HG03039 (cell line): ENCODE measurements at regions not wholly inside any gene's neighbourhood (a gene's known extent, or its start where the extent isn't known, plus 50 kb on each side); places are given as distances from the start of the nearest gene placed in this dataset.

Experiments used
- ATAC-seq: cut with Tn5 transposase; IDR thresholded peaks from one replicate; pipeline ENCODE4 v1.9.1; 2021; ENCODE audit warnings: mild to moderate bottlenecking, moderate library complexity; ENCODE audit not compliant: unreplicated experiment

DNA sequence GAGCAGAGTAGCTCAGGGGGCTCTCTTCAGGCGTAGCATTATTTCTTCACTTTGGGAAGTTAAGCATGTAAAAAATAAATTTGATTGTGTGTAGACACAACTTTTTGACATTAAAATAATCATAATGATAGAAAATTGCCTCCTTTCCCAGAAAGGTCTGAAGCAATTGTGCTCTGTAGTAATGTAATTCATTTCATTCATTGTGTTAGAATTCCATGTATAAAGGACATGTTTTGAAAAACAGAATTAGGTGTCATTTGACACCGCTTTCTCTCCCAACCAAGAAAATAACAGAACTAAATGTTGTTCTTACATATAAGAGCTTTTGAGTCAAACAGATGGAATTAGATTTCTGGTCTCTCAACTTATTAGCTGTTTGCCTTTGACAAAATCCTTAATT lies 1064.2 kb upstream of the FAM98A start:
- ATAC-seq, result no peak

DNA sequence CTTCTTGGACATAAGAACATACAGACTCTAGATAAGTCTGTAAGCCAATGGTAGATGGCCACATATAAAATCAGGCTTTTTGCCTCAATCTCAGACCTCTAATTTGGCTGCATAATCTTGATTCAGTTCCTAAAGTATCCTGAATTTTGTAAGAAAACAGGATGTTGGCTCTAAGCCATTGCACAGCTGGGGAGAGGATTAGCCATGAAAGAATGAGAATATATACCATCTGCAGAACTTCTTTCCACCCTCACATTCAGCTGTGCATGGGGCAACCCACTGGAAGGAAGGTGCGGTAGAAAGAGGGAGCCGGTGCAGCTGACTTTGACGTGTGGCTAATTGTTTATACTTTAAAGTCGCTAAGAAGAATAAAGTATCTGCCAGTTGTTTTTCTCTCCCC lies 1061.6 kb upstream of the FAM98A start:
- no peak for ATAC-seq

DNA sequence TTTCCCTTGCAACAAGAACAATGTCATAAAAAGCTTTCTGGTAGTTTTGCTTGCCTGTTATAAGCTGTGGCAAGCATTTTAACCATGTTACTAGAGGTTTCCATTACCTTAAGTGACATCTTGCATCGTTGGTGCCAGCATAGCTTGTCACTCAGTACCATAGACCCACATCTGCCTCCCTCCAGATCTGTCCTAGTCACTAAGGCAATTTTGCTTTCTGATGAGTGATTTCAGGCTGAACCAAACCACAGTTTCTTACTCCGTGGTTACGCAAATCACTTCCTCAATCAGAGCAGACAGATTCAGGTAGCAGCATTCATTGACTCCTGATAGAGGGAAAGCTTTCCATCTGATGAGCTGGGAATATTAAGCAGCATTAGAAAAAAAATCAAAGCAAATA lies 1057.5 kb upstream of the FAM98A start:
- ATAC-seq, result no peak

DNA sequence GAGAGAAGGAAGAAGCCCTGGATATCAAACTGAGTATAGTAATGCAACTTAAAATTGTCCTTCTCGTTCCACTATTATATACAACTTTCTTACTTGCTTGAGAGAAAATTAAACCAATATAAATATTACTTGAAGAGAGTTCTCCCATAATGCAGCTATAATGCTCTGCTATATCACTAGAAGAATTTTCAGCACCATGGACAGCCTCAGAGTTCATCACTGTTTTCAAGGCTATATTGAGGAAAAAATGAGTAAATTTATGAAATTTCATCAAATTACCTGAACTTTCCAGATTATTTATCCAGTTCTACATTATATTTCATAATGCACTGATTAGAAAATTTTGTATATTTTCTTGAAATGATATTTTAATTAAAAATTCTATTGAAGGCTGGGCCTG lies 1053.5 kb upstream of the FAM98A start:
- no peak for ATAC-seq

DNA sequence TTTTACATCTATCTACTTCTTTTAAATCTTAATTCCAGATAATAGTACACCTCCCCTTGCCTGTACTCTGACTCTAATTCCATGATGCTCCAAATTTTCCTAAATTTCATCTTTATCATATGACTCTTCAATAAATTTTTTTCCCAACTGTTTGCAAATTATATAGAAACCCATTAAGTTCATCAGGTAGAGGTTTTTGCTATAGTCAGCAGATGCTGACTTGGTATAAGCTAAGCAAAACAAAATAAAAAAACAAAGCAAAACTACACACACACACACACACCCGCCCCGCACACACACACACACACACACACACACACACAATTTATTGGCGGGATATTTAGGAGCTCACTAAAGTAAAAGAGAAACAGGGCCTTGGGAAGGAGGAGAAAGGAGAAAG lies 1047.8 kb upstream of the FAM98A start:
- ATAC-seq, result no peak

DNA sequence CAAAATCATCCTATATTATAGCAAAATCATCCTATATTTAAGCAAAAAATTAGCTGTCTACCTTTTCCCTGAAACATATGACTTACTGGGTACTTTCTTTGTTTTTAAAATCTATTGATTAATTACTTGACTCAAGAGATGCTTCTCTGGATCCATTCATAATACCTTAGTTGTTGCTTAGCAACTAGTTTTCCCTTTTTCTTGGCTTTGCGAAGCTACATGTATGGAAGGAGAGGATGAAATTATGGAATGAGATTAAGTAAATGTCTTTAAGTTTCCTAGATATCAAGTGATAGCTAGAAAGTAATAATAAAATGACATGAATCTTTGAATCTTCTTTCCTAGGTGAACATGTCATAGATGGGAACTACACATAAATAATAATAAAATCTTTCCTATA lies 1033.2 kb upstream of the FAM98A start:
- no peak for ATAC-seq

DNA sequence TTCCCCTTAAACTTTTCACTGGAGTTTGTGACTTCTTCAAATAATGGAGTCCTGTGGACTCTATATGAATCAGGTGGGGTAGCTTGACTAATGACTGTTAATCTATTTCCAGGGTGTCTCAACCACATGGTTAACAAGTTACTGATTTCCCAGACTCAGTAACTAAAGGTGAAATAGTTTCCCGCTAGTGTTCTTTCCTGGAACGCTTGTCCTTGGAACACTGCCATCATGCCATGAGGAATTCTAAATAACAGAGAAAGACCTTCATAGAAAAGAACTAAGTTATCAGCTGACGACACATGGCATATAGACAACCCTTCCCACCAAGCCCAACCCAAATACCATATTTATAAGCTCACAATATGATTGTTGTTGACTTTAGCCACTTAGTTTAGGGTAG lies 1027.9 kb upstream of the FAM98A start:
- no peak for ATAC-seq

DNA sequence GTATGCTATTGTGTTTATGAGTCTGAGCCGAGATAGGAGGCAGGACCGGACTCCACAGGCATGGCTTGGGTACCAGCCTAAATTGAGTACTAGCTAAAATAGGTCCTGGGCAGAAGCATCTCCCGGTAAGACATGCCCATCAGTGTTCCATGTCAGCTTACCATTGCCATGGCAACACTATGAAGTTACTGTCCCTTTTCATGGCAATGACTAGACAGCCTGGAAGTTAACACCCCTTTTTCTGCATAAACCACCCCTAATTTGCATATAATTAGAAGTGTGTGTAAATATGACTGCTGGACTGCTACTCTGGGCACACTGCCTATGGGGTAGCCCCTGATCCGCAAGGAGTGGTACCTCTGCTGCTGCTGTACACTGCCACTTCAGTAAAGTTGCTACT lies 1005.1 kb upstream of the FAM98A start:
- no peak for ATAC-seq

DNA sequence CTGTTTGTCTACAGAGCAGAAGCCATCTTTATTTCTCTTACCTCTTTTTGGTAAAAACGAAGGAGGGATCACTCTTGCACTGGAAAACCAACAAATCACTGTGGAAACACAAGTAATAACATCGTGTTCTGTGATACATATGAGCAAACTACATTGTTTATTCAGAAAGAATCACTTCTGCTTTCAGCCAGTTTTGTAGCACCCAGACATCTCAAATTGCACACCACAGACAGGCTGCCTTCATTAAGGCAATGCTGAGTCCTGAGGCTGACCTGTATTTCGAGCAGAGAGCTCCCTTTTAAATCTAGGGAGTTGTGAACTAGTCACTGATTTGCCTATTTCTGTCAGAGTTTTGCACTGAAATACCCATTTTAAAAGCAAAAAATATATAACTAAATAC lies 1003.2 kb upstream of the FAM98A start:
- no peak for ATAC-seq

DNA sequence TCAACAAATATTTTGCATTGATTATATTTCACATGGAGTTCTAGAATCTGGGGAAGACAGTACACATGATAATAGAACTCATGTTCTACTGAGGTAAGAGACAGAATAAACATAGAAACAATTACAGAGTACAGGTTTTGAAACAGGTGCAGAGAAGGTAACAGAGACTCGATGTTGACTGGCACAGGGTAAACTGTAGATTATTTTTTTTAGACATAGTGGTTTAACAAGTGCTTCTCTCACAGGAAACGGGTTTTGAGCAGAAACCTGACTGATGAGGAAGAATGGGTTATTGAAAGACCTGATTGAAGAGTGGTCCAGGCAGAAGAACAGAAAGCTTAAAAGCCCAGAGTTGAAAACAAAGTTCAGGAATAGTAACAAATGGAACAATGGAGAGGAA lies 1002.5 kb upstream of the FAM98A start:
- ATAC-seq, result no peak

DNA sequence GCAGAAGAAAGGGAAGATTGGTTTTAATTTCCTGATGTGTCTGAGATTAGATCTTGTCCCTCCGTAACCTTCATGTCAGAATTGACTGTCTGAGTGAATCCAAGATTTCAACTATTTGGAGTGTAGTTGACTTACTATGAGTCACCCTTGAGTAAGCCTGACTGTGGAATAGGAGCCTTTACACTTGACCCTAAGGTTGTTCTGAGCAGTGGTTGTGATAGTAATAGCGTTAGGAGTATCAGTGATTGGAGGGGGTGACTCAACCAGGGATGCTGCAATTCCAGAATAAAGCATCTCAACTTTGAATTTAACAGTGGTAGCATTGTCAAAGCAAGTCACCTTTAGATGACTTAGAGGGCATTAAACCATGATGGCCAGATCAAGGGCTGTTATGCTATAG lies 979.5 kb upstream of the FAM98A start:
- no peak for ATAC-seq

DNA sequence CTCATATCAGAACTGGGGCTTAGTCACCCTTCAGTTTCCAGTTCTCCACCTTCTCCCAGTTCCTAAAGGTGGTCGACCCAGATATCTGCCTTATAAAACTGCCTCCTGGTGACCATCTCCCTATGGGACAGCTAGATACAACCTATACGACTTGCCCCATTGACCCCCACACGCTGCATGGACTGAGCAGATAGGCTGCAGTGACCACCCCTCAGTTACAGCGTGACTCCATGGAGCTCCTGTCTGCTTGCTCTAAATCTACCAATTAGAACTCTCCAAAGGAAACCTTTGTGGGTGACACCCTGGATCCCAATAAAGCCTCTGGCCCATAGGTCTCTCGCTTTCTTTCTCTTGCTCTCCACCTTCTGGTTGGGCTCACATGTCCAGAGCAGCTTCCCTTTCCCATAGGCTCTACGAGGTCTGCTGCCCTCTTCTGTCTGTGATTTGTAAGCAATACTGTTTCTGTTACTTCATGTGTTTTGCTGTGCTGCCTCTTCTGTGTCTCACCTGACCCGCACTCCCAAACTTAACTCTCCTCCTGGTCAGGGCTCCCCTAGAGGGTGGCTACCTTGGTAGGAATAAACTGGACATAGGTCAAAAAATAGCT lies 971.3 kb upstream of the FAM98A start:
- ATAC-seq, result no peak

DNA sequence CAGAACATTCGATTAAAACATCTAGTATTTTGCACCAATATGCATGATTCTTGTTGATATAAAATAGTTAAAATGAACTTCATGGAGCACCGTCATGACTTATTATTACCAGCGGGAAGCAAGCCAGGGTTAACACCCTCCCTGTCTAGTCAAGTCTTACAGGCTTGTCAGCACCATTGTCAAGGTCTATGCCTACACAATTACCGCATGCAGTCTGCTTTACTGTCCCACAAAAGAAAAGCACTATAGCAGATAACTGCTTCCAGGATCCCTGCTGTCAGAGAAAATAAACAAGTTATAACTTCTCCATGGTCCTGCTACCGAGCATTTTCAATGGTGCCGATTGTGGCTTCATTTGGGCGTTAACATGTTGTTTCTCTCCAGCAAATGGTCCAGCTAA lies 968.0 kb upstream of the FAM98A start:
- ATAC-seq, result no peak

DNA sequence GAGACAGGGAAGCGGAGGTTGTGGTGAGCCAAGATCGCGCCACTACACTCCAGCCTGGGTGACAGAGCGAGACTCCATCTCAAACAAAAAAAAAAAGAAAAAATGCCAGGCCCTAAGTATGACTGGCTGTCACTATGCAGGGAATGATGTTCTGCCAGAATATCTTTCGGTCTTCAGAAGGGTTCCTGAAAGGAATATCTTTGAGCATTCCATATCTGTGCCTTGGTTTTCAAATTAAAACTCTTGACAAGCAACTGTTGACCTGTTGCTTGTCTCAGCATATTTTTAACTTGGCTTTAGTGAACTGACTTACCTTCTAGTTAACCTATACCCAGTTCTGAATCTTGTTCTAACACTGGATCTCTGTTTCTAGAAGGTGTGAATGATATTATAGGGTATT lies 953.2 kb upstream of the FAM98A start:
- ATAC-seq, result no peak

DNA sequence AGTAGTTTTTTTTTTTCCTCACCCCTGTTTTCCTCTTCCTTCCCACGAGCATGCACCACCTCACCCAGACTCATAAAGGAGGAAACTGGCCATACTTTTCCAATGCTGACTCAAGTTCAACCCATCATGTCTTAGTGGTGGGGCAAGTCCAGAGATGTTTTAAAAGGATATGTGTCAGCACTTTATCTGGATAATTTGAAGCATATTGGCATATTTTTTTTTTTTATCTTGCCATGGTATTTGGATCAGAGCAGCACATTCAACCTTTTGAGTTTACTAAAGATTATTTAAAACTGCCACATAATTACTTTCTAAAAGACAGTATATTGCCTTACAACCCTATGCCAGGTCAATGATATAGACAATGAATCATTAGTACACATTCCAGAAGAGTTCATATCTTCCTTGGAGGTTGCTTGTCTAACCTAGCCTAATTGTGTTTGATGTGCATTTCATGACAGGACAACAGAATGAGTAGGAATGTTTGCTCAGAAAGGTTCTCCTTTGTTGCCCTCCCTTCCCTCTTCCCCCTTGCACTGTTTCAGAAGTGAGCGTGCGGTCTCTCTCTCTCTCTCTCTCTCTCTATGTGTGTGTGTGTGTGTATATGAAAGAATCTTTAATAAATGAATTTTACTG lies 950.7 kb upstream of the FAM98A start:
- no peak for ATAC-seq

DNA sequence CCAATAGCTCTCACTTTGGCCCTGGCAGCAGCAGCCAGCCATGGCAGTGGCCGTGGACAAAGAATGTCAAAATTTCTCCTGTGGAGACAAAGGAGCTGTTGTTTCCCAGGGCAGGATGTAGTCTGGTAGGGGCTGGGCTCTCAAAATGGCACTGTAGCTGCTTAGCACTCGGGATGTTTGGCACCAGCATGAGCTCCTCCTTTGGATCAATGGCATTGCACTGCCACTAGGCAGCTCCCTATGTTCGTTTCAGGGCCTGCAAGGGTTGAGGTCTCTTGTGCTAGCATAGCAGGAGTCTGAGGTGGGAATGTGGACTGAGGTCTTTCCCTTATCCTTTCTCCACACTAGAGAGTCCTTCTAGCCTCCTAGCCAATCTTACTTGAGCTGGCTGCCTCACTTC lies 948.8 kb upstream of the FAM98A start:
- ATAC-seq, result no peak

DNA sequence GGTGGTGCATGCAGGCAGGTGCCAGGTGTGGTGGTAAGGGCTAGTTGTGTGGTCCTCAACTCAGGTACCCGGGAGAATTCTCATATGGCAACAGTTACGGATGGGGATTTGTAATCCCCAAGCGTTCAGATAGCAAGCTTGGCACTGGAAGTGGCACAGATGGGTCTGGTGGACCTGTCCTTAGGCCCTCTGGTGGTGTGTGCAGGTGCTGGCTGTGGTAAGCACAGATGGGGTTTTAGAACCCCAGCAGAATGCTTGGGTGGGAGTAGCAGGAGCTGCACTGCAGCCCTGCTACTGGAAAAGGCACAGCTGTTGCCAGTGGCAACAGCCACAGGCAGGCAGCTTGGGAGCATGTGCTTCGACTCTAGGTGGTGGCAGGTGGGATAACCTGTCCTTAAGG lies 948.2 kb upstream of the FAM98A start:
- ATAC-seq, result no peak

DNA sequence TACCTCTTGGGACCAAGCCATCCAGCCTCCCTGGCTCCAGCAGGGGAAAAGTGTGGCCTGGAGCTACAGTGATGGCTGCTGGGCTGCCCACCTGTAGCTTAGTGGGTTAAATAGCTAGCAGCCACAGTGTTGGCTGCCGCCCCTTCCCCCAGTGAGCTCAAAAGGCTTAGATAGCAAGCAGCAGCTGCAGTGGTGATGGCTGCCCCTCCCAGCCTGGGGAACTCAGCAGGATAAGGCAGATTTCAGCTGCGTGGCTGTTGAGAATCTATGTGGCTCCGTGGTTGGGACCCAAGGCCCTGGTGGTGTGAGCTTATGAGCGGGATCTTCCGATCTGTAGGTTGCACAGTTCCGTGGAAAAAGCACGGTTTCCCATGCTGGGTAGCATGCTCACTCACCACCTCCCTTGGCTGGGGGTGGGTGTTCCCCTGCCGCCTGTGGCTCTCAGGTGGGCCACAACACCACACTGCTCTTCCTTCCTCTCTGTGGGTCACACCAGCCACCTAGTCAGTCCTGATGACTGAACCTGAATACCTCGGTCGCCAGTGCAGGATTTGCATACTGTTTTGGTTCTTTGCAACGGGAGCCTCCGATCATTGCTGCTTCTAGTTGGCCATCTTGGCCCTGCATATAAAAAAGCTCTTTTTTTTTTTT lies 946.5 kb upstream of the FAM98A start:
- ATAC-seq, result no peak

DNA sequence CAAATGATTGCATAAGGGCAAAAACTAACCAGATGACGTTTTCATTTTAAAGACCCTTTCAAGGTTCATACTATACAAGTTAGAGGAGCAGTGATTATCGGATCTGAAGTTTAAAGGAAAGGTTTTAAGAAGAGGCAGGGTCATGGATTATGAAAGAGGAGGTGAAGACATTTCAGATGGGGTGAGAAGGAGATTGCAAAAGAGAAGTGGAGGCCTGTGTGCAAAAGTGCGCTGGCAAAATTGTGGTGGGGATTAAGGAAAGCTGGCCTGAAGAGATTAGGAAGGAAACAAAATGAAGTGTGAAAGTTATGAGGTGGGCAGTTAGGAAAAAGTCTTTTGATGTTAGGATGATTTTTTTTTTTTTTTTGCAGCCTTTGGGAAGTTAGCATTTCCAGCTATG lies 935.7 kb upstream of the FAM98A start:
- ATAC-seq, result no peak

DNA sequence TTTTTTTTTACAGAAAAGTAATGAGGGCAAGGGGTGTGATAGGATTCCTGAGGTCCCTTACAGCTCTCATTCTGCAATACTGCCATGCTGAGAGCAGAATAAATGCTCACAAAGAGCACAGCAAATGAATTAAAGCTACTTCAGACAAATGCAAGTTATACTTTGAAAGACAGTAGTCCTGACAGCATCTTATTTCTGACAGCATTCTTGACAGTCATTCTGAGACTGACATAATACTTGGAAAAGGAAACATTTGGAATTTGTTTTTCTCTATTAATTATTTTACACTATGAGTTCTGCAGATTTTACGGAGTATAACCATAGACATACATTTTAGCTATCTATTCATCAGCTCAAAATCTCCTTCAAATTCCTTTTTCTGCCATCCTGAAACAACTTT lies 935.2 kb upstream of the FAM98A start:
- no peak for ATAC-seq

DNA sequence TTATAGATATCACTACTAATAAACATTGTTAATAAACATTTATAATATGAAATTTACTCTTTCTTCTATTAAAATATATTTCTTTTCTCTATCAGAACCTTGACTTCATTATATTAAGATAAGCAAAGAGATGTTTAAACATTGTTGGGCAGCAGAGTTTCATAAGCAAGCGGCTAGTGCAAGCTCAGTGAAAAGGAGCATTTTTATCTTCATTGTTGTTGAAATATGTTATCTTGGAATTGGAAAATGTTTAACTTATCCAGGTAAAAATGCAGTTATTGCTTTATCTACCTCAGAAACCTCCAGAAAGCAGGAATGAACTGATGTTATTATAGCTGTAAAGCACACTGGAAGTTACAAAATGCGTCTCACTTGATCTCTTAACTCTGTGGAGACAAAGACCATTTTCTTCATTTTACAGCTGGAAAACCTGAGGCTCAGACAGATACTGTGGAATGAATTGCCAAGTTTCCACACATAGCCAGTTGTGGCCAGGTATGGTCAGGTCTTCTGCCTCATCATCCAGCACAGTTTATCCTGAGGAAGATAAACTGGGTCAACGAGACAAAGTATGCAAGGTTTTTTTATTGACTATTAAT lies 934.6 kb upstream of the FAM98A start:
- no peak for ATAC-seq

DNA sequence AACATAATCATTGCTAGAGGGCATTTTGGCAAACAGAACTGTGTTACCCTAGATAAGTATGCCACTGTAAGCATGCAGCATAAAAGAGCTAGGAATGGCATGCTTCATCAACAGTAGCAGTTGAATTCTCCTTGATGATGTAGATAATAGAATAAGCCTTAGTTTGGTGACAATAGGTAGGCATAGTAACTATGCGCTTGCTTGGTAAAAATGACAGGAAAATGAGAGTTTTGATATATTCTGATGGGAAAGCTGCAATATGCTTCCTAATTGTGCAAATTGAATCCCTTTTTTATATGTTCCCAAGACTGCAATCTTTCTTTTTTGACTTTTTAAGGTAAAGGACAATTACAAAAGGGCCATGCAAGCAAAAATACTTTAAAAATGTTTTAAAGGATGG lies 930.9 kb upstream of the FAM98A start:
- ATAC-seq, result no peak
